Upper lobe of left lung (tissue), 4 donors: ENCODE measurements at regions not wholly inside any gene's neighbourhood (a gene's known extent, or its start where the extent isn't known, plus 50 kb on each side); places are given as distances from the start of the nearest gene placed in this dataset.

Source experiments
- CTCF ChIP-seq, 6 experiments: fragments of 450-650 bp in 4 of 6; fragments of 200-600 bp in 2 of 6; sonication (generic) in 2 of 6; IDR thresholded peaks; one replicate each; pipeline ENCODE4 v1.5.1; 2016 to 2019; ENCODE audit warnings: antibody characterized with exemption in 6 of 6
- EP300 ChIP-seq, 4 donors: sonication (generic); formaldehyde crosslinking; IDR thresholded peaks; one replicate each; pipeline ENCODE4 v1.5.1; 2017; ENCODE audit warnings: antibody characterized with exemption in 4 of 4, control low read depth in 2 of 4
- POLR2A ChIP-seq, 4 donors: fragments of 450-650 bp; IDR thresholded peaks; one replicate each; pipeline ENCODE4 v1.5.1; 2016 to 2017; ENCODE audit warnings: antibody characterized with exemption in 4 of 4, mild to moderate bottlenecking in 2 of 4
- POLR2AphosphoS5 ChIP-seq, 2 donors: sonication (generic); formaldehyde crosslinking; IDR thresholded peaks; one replicate each; pipeline ENCODE4 v1.5.1; 2017; ENCODE audit warnings: antibody characterized with exemption in 2 of 2

- TF ChIP-seq EP300 (IDR thresholded peaks at IDR 0.05) (no peak), CTCF (IDR thresholded peaks at IDR 0.05) (no peak), POLR2AphosphoS5 (IDR thresholded peaks at IDR 0.05) (no peak), POLR2A (IDR thresholded peaks at IDR 0.05) (peak in 1 of 4 donors; percentile 37)
Measured at GRCh38 chr20:40323361-40323794, 365.7 kb downstream of the MAFB start.
